ENCODE measurements at regions not wholly inside any gene's neighbourhood (a gene's known extent, or its start where the extent isn't known, plus 50 kb on each side); places are given as distances from the start of the nearest gene placed in this dataset.
A peak's percentile ranks its signal among the peaks of the same experiment; 100 is the strongest.

DNA sequence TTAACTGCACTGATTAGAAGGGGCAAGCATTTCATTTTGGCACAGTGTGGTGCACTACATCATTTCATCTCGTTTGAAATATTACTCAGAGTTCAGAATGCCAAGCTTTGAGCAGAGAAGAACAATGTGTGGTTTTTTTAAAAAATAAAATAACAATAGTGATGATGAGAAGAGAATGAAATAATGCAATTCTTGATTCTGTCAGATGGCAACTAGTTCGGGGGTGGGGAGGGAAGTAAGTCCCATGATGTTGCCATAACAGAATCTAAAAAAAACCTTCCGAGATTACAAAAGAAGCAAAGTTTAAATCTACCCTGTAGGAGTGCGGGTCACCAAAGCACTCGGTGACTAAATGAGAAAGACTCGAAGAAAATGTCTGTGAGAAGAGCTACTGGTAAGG, 490.4 kb downstream of the NR4A2 start:
- no peaks in the 10 kb centered on the region for H3K27me3 ChIP-seq (ENCODE audit: insufficient read depth)
- ATAC-seq, result peak; percentile 31; the same call in 2 of the 3 replicates
- H3K36me3 Mint-ChIP-seq (ENCODE audit: low read depth), result no peaks in the 10 kb centered on the region
- H4K20me1 ChIP-seq (replicated peaks; ENCODE audit: insufficient read depth), result no peaks in the 10 kb centered on the region
- no peak overlapping the region for H3K4me3 Mint-ChIP-seq
- H3K9me2 ChIP-seq (ENCODE audit: insufficient read depth), result no peaks in the 10 kb centered on the region
- H3K27ac Mint-ChIP-seq, result peak overlapping the region; percentile 86
- H3F3A ChIP-seq (replicated peaks; ENCODE audit: low read depth), result no peaks in the 10 kb centered on the region
- no peak for TF ChIP-seq JUNB (IDR thresholded peaks at IDR 0.05; ENCODE audit: unreplicated experiment)
- no peak for TF ChIP-seq CTCF (conservative IDR thresholded peaks at IDR 0.05; ENCODE audit: low read depth in 2 of 2)
- TF ChIP-seq, protein P1, sequence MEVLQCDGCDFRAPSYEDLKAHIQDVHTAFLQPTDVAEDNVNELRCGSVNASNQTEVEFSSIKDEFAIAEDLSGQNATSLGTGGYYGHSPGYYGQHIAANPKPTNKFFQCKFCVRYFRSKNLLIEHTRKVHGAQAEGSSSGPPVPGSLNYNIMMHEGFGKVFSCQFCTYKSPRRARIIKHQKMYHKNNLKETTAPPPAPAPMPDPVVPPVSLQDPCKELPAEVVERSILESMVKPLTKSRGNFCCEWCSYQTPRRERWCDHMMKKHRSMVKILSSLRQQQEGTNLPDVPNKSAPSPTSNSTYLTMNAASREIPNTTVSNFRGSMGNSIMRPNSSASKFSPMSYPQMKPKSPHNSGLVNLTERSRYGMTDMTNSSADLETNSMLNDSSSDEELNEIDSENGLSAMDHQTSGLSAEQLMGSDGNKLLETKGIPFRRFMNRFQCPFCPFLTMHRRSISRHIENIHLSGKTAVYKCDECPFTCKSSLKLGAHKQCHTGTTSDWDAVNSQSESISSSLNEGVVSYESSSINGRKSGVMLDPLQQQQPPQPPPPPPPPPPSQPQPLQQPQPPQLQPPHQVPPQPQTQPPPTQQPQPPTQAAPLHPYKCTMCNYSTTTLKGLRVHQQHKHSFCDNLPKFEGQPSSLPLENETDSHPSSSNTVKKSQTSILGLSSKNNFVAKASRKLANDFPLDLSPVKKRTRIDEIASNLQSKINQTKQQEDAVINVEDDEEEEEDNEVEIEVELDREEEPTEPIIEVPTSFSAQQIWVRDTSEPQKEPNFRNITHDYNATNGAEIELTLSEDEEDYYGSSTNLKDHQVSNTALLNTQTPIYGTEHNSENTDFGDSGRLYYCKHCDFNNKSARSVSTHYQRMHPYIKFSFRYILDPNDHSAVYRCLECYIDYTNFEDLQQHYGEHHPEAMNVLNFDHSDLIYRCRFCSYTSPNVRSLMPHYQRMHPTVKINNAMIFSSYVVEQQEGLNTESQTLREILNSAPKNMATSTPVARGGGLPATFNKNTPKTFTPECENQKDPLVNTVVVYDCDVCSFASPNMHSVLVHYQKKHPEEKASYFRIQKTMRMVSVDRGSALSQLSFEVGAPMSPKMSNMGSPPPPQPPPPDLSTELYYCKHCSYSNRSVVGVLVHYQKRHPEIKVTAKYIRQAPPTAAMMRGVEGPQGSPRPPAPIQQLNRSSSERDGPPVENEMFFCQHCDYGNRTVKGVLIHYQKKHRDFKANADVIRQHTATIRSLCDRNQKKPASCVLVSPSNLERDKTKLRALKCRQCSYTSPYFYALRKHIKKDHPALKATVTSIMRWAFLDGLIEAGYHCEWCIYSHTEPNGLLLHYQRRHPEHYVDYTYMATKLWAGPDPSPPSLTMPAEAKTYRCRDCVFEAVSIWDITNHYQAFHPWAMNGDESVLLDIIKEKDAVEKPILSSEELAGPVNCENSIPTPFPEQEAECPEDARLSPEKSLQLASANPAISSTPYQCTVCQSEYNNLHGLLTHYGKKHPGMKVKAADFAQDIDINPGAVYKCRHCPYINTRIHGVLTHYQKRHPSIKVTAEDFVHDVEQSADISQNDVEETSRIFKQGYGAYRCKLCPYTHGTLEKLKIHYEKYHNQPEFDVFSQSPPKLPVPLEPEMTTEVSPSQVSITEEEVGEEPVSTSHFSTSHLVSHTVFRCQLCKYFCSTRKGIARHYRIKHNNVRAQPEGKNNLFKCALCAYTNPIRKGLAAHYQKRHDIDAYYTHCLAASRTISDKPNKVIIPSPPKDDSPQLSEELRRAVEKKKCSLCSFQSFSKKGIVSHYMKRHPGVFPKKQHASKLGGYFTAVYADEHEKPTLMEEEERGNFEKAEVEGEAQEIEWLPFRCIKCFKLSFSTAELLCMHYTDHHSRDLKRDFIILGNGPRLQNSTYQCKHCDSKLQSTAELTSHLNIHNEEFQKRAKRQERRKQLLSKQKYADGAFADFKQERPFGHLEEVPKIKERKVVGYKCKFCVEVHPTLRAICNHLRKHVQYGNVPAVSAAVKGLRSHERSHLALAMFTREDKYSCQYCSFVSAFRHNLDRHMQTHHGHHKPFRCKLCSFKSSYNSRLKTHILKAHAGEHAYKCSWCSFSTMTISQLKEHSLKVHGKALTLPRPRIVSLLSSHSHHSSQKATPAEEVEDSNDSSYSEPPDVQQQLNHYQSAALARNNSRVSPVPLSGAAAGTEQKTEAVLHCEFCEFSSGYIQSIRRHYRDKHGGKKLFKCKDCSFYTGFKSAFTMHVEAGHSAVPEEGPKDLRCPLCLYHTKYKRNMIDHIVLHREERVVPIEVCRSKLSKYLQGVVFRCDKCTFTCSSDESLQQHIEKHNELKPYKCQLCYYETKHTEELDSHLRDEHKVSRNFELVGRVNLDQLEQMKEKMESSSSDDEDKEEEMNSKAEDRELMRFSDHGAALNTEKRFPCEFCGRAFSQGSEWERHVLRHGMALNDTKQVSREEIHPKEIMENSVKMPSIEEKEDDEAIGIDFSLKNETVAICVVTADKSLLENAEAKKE (CRISPR knock-in tag; IDR thresholded peaks at IDR 0.05), result no peak
- no peak for TF ChIP-seq CREB1 (CRISPR knock-in tag; IDR thresholded peaks at IDR 0.05; ENCODE audit: low read depth)
- no peak for TF ChIP-seq ZNF331 (CRISPR knock-in tag; IDR thresholded peaks at IDR 0.05; ENCODE audit: low read depth)
- no peak for TF ChIP-seq EZH2 (IDR thresholded peaks at IDR 0.05; ENCODE audit: low read depth, unreplicated experiment)
- no peak for TF ChIP-seq STAT1 (IDR thresholded peaks at IDR 0.05; ENCODE audit: unreplicated experiment)
- TF ChIP-seq POLR2AphosphoS5 (IDR thresholded peaks at IDR 0.05; ENCODE audit: low read depth), result no peak
- TF ChIP-seq NANOG (IDR thresholded peaks at IDR 0.05; ENCODE audit: borderline replicate concordance), result no peak
- TF ChIP-seq, protein P2, sequence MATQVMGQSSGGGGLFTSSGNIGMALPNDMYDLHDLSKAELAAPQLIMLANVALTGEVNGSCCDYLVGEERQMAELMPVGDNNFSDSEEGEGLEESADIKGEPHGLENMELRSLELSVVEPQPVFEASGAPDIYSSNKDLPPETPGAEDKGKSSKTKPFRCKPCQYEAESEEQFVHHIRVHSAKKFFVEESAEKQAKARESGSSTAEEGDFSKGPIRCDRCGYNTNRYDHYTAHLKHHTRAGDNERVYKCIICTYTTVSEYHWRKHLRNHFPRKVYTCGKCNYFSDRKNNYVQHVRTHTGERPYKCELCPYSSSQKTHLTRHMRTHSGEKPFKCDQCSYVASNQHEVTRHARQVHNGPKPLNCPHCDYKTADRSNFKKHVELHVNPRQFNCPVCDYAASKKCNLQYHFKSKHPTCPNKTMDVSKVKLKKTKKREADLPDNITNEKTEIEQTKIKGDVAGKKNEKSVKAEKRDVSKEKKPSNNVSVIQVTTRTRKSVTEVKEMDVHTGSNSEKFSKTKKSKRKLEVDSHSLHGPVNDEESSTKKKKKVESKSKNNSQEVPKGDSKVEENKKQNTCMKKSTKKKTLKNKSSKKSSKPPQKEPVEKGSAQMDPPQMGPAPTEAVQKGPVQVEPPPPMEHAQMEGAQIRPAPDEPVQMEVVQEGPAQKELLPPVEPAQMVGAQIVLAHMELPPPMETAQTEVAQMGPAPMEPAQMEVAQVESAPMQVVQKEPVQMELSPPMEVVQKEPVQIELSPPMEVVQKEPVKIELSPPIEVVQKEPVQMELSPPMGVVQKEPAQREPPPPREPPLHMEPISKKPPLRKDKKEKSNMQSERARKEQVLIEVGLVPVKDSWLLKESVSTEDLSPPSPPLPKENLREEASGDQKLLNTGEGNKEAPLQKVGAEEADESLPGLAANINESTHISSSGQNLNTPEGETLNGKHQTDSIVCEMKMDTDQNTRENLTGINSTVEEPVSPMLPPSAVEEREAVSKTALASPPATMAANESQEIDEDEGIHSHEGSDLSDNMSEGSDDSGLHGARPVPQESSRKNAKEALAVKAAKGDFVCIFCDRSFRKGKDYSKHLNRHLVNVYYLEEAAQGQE (IDR thresholded peaks at IDR 0.05; ENCODE audit: unreplicated experiment), result no peak
- no peak for TF ChIP-seq EZH2phosphoT487 (IDR thresholded peaks at IDR 0.05; ENCODE audit: unreplicated experiment)
- H3K4me3 ChIP-seq, result peak overlapping the region; percentile 6; the same call in 1 of the 2 replicates
- no peaks in the 10 kb centered on the region for H3K79me2 ChIP-seq (replicated peaks; ENCODE audit: insufficient read depth)
- H3K9me3 Mint-ChIP-seq, result no peaks in the 10 kb centered on the region
- peak overlapping the region; percentile 53 for H3K4me2 ChIP-seq
- peak; percentile 25 for DNase-seq (ENCODE audit: low spot score)
- H3K27me3 Mint-ChIP-seq (ENCODE audit: insufficient read depth, low read depth, poor library complexity), result no peaks in the 10 kb centered on the region
- peak overlapping the region; percentile 63 for H3K27ac ChIP-seq (ENCODE audit: low read depth)
- no peak overlapping the region for H2AFZ ChIP-seq
- no peaks in the 10 kb centered on the region for H3K36me3 ChIP-seq (ENCODE audit: insufficient read depth)
- H3K4me1 ChIP-seq (ENCODE audit: insufficient read depth), result peaks cover 50% of the 10 kb centered on the region
- peaks cover 51% of the 10 kb centered on the region for H3K4me1 Mint-ChIP-seq

Measured in GM23338 (cell line).